IMR-90 (cell line): ENCODE measurements at regions not wholly inside any gene's neighbourhood (a gene's known extent, or its start where the extent isn't known, plus 50 kb on each side); places are given as distances from the start of the nearest gene placed in this dataset.
A peak's percentile ranks its signal among the peaks of the same experiment; 100 is the strongest.

Source experiments
- ATAC-seq: fragments of 200-7000 bp; cut with Tn5 transposase; 2 replicates; pipeline ENCODE4 v1.9.1; 2020; ENCODE audit warnings: low read depth, mild to moderate bottlenecking, moderate library complexity
- BruUV-seq: library from RNA; stranded (reverse); fragments of 400-500 nt; replicated peaks from 2 replicates; lab custom pipeline; 2021; lab: Mats Ljungman, UMichigan
- CTCF ChIA-PET: fragments of 300-600 bp; formaldehyde crosslinking; extraction: SDS; loops from one replicate; lab custom pipeline; 2021; ENCODE audit warnings: antibody characterized with exemption; lab: Yijun Ruan, JAX
- POLR2A ChIA-PET: fragments of 300-600 bp; sonication (Branson Sonifier 250); formaldehyde crosslinking; loops from one replicate; lab custom pipeline; 2022; ENCODE audit warnings: antibody characterized with exemption; ENCODE audit not compliant: unreplicated experiment; lab: Charles Lee
- DNase-seq: peaks from one replicate; pipeline ENCODE4 v3.0.0; 2013
- H2AFZ ChIP-seq: replicated peaks from 2 replicates; pipeline ENCODE3; 2013; ENCODE audit warnings: low read length, mild to moderate bottlenecking; ENCODE audit not compliant: poor library complexity
- H2AK5ac ChIP-seq: 2 replicates; pipeline ENCODE4 v1.6.1; 2013; ENCODE audit warnings: low read depth, low read length, inconsistent platforms
- H2AK9ac ChIP-seq: replicated peaks from 2 replicates; pipeline ENCODE3; 2013; ENCODE audit warnings: mild to moderate bottlenecking, low read depth, low read length, moderate library complexity; ENCODE audit not compliant: poor library complexity
- H2BK120ac ChIP-seq: 2 replicates; pipeline ENCODE4 v1.6.1; 2013; ENCODE audit warnings: low read depth, low read length, inconsistent platforms
- H2BK15ac ChIP-seq: 3 replicates; pipeline ENCODE4 v1.6.1; 2013; ENCODE audit warnings: low read depth, low read length, inconsistent platforms
- H2BK20ac ChIP-seq: 2 replicates; pipeline ENCODE4 v1.6.1; 2013; ENCODE audit warnings: low read depth, mild to moderate bottlenecking, inconsistent platforms, low read length, moderate library complexity
- H2BK5ac ChIP-seq: 2 replicates; pipeline ENCODE4 v1.6.1; 2013; ENCODE audit warnings: mild to moderate bottlenecking, low read depth, low read length, inconsistent platforms; ENCODE audit not compliant: poor library complexity, severe bottlenecking
- H3K14ac ChIP-seq: replicated peaks from 2 replicates; pipeline ENCODE4 v1.6.1; 2013; ENCODE audit warnings: low read depth, low read length, inconsistent platforms
- H3K18ac ChIP-seq: 2 replicates; pipeline ENCODE4 v1.6.1; 2013; ENCODE audit warnings: low read depth, low read length, control low read depth
- H3K23ac ChIP-seq: 2 replicates; pipeline ENCODE4 v1.6.1; 2013; ENCODE audit warnings: low read depth, low read length, inconsistent platforms
- H3K27ac ChIP-seq: 2 replicates; pipeline ENCODE4 v1.5.1; 2013; ENCODE audit warnings: mild to moderate bottlenecking, control low read depth, low read length; ENCODE audit not compliant: insufficient read depth
- H3K27me3 ChIP-seq: 2 replicates; pipeline ENCODE4 v1.6.1; 2013; ENCODE audit warnings: low read length; ENCODE audit not compliant: control insufficient read depth, insufficient read depth
- H3K36me3 ChIP-seq: 2 replicates; pipeline ENCODE4 v1.6.1; 2013; ENCODE audit warnings: low read length, mixed read lengths; ENCODE audit not compliant: control insufficient read depth, insufficient read depth
- H3K4ac ChIP-seq: 2 replicates; pipeline ENCODE4 v1.6.1; 2013; ENCODE audit warnings: low read depth, low read length, inconsistent platforms
- H3K4me1 ChIP-seq: 2 replicates; pipeline ENCODE4 v1.6.1; 2013; ENCODE audit warnings: low read length, mixed read lengths; ENCODE audit not compliant: control insufficient read depth, insufficient read depth
- H3K4me2 ChIP-seq: 2 replicates; pipeline ENCODE4 v1.6.1; 2013; ENCODE audit warnings: low read depth, mild to moderate bottlenecking, control low read depth, low read length, moderate library complexity
- H3K4me3 ChIP-seq: 2 replicates; pipeline ENCODE4 v1.5.1; 2013; ENCODE audit warnings: low read depth, mild to moderate bottlenecking, control low read depth, low read length, moderate library complexity; ENCODE audit not compliant: insufficient read depth
- H3K56ac ChIP-seq: 2 replicates; pipeline ENCODE4 v1.6.1; 2013; ENCODE audit warnings: low read length, inconsistent platforms; ENCODE audit not compliant: insufficient read depth; ENCODE audit errors: extremely low read depth
- H3K79me1 ChIP-seq, 2 experiments: 2 replicates each; pipeline ENCODE4 v1.6.1; 2013; ENCODE audit warnings: low read length in 2 of 2, inconsistent platforms in 1 of 2, low read depth in 1 of 2
- H3K9ac ChIP-seq: 2 replicates; pipeline ENCODE4 v1.6.1; 2013; ENCODE audit warnings: low read depth, low read length, control low read depth
- H3K9me1 ChIP-seq: 2 replicates; pipeline ENCODE4 v1.6.1; 2013; ENCODE audit warnings: low read length, inconsistent platforms; ENCODE audit not compliant: insufficient read depth
- H3K9me3 ChIP-seq: 2 replicates; pipeline ENCODE4 v1.6.1; 2013; ENCODE audit warnings: low read length; ENCODE audit not compliant: control insufficient read depth, insufficient read depth
- H4K20me1 ChIP-seq: 2 replicates; pipeline ENCODE4 v1.6.1; 2013; ENCODE audit warnings: low read length, inconsistent platforms; ENCODE audit not compliant: insufficient read depth
- H4K5ac ChIP-seq: 2 replicates; pipeline ENCODE4 v1.6.1; 2013; ENCODE audit warnings: mild to moderate bottlenecking, low read depth, low read length, control low read depth
- H4K8ac ChIP-seq, 2 experiments: 2 replicates each; pipeline ENCODE4 v1.6.1; 2013; ENCODE audit warnings: low read depth in 2 of 2, low read length in 2 of 2, control low read depth in 1 of 2, inconsistent platforms in 1 of 2
- H4K91ac ChIP-seq: 2 replicates; pipeline ENCODE4 v1.6.1; 2013; ENCODE audit warnings: low read depth, low read length, inconsistent platforms; ENCODE audit not compliant: insufficient read depth
- CEBPB ChIP-seq: IDR thresholded peaks from 2 replicates; pipeline ENCODE4 v1.6.1; 2012; ENCODE audit warnings: low read depth, low read length, improper control_type of control experiment
- CHD1 ChIP-seq: IDR thresholded peaks from 2 replicates; pipeline ENCODE4 v1.6.1; 2012; ENCODE audit warnings: low read depth, low read length, improper control_type of control experiment
- ELK1 ChIP-seq: fragments of 150-350 bp; IDR thresholded peaks from 2 replicates; pipeline ENCODE4 v1.6.1; 2016; ENCODE audit warnings: low read depth, mild to moderate bottlenecking, low read length, moderate library complexity, borderline replicate concordance
- RCOR1 ChIP-seq: IDR thresholded peaks from 2 replicates; pipeline ENCODE4 v1.6.1; 2012; ENCODE audit warnings: mild to moderate bottlenecking, low read length, improper control_type of control experiment; ENCODE audit not compliant: insufficient replicate concordance
- RFX5 ChIP-seq: IDR thresholded peaks from 2 replicates; pipeline ENCODE4 v1.8.0; 2012; ENCODE audit warnings: low read depth, mild to moderate bottlenecking, low read length, moderate library complexity
- WGBS, 2 experiments: methylation state at CpG; one replicate each; pipeline versions ENCODE4 v1.1.5 to v1.1.7; 2013; ENCODE audit warnings: missing lambda C conversion rate in 2 of 2; ENCODE audit not compliant: insufficient read length in 1 of 2; ENCODE audit errors: extremely low coverage in 2 of 2; 5-methylcytosine and 5-hydroxymethylcytosine counted together
- dilution Hi-C: fragments of 300-500 bp; cut with HindIII; formaldehyde crosslinking; loops from one replicate; pipeline ENCODE4 v1.14.3; 2018; ENCODE audit warnings: low sequenced_read_pairs; ENCODE audit not compliant: unreplicated experiment
- in situ Hi-C: fragments of 300-500 bp; cut with MboI; formaldehyde crosslinking; loops from 3 replicates; pipeline ENCODE4 v1.14.3; 2019; ENCODE audit warnings: low sequenced_read_pairs, inconsistent platforms, mixed read lengths
- intact Hi-C: fragments of 100-400 bp; cut with micrococcal nuclease; formaldehyde crosslinking; loops from 2 replicates; pipeline ENCODE4 v1.10.0; 2022

GRCh38 chr3:59555593-59556315 is 505.9 kb upstream of the CFAP20DC start:
- intact Hi-C loops, result loop anchor here (5.0 kb wide), 2 partner anchors 128 to 243 kb away; no protein-coding TSS in a partner anchor
- H3K9me3 ChIP-seq, result no peaks in the 10 kb centered on the region
- in situ Hi-C loops, result loop anchor here (25.0 kb wide), 1 partner anchor 568 kb away; no protein-coding TSS in a partner anchor
- H3K27ac ChIP-seq, result no peak overlapping the region
- no peaks in the 10 kb centered on the region for H3K36me3 ChIP-seq
- no peak overlapping the region for H4K91ac ChIP-seq
- no peak overlapping the region for H3K56ac ChIP-seq
- no peak overlapping the region; the same call in 1 of the 2 replicates for H2BK120ac ChIP-seq
- 0 out of 3 replicates have a peak overlapping the region, but pooled peaks have one; percentile 9 for H2BK15ac ChIP-seq
- no peak overlapping the region for H2AK5ac ChIP-seq
- H3K4ac ChIP-seq, result no peak overlapping the region; the same call in 1 of the 2 replicates
- H3K9me1 ChIP-seq, result 0 out of 2 replicates have a peak, but pooled peaks cover 3% of the 10 kb centered on the region
- H2AK9ac ChIP-seq, result no peak overlapping the region
- peaks cover 5% of the 10 kb centered on the region; the same call in 1 of the 2 replicates for H3K4me1 ChIP-seq
- no peaks in the 10 kb centered on the region for H3K79me1 ChIP-seq
- no peak overlapping the region for H3K4me2 ChIP-seq
- no TSS peak for BruUV-seq
- TF ChIP-seq ELK1 (no peak), RFX5 (no peak), CEBPB (peak; percentile 89), CHD1 (no peak), RCOR1 (no peak)
- H4K5ac ChIP-seq, result no peak overlapping the region
- no peak overlapping the region for H3K18ac ChIP-seq
- no peak for ATAC-seq
- dilution Hi-C loops, result no loop called here
- H4K20me1 ChIP-seq, result no peaks in the 10 kb centered on the region
- H4K8ac ChIP-seq, result no peak overlapping the region
- ChIA-PET CTCF (interaction anchor here (0.5 to 0.6 kb wide), 2 partner anchors 17 to 205 kb away, joined by 3 to 7 read pairs; no protein-coding TSS in a partner anchor), POLR2A (no interaction called here)
- H2AFZ ChIP-seq, result no peak overlapping the region
- H3K9ac ChIP-seq, result no peak overlapping the region
- H3K23ac ChIP-seq, result no peak overlapping the region
- peak; percentile 52 for DNase-seq
- WGBS, 2 experiments, result 17% methylated on average over 1 of the region's 6 CpGs; no CpG with 5 or more reads in 1 of the 2 experiments
- H3K14ac ChIP-seq, result no peak overlapping the region
- H3K4me3 ChIP-seq, result no peak overlapping the region
- no peak overlapping the region for H2BK5ac ChIP-seq
- no peak overlapping the region; the same call in 1 of the 2 replicates for H2BK20ac ChIP-seq
- no peaks in the 10 kb centered on the region for H3K27me3 ChIP-seq
